OCI-LY7 (cell line): ENCODE measurements at regions not wholly inside any gene's neighbourhood (a gene's known extent, or its start where the extent isn't known, plus 50 kb on each side); places are given as distances from the start of the nearest gene placed in this dataset.

ENCODE experiments used
- EZH2phosphoT487 ChIP-seq: fragments of 200-600 bp; sonication (generic); IDR thresholded peaks from 2 replicates; pipeline ENCODE4 v1.6.1; 2018; ENCODE audit warnings: low read depth, borderline replicate concordance, mild to moderate bottlenecking, mixed run types, antibody characterized with exemption, low read length, moderate library complexity, mixed read lengths
- TF ChIP-seq, protein P1 (sequence below): fragments of 200-600 bp; sonication (generic); conservative IDR thresholded peaks from 2 replicates; pipeline ENCODE4 v1.5.1; 2014; ENCODE audit warnings: mild to moderate bottlenecking, antibody characterized with exemption, low read length, moderate library complexity, mixed read lengths

DNA sequence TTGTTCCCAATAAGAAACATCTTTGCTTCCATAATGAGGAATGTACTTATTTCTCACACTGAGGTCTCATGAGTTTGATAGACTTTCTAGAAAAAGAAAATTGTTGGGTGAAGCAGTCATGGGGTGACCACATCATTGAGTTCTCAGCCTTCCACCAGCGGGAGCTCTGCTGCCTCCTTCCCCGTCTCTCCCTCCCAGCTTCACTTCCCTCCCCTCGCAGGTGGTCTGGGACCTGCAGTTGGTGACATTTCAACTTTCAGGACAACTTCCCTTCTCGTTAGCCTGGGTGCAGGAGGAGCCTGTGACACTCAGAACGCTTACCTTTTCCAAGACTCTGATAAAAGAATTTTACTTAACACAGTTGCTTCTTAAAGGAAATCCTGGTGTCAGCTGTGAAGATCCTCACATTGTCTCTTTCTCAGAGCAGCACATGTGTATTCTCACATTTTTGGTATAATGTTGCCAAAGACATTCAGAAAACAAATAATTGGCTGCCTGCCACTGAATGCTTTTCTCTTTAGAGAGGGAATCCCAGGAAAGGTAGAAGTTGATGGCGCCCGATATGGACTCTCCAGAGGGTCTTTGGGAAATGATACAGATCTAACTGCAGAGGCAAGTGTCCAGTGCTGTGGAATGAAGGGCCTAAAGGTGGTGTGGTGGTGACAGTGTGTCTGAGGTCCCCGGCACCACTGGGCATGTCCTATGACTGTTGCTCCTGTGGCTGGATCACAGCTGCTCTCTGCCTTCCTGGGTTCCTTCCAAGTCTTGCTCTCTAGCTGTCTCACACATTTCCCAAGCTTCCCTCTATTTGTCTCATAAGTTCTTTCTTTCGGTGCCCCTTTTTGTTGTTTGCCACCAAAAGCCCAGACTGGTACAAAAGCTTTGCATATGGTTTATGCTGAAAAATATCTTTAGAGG lies 238.1 kb downstream of the GAS1 start:
- TF ChIP-seq, protein P1, sequence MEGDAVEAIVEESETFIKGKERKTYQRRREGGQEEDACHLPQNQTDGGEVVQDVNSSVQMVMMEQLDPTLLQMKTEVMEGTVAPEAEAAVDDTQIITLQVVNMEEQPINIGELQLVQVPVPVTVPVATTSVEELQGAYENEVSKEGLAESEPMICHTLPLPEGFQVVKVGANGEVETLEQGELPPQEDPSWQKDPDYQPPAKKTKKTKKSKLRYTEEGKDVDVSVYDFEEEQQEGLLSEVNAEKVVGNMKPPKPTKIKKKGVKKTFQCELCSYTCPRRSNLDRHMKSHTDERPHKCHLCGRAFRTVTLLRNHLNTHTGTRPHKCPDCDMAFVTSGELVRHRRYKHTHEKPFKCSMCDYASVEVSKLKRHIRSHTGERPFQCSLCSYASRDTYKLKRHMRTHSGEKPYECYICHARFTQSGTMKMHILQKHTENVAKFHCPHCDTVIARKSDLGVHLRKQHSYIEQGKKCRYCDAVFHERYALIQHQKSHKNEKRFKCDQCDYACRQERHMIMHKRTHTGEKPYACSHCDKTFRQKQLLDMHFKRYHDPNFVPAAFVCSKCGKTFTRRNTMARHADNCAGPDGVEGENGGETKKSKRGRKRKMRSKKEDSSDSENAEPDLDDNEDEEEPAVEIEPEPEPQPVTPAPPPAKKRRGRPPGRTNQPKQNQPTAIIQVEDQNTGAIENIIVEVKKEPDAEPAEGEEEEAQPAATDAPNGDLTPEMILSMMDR: no peak
- TF ChIP-seq EZH2phosphoT487: no peak
